OCI-LY1 (cell line): ENCODE measurements at regions not wholly inside any gene's neighbourhood (a gene's known extent, or its start where the extent isn't known, plus 50 kb on each side); places are given as distances from the start of the nearest gene placed in this dataset.
"Not testable (repeated sequence)": the region's sequence is repeated elsewhere in the genome, so short reads cannot be mapped to it uniquely, and the experiment has no call there.

ENCODE experiments used
- H2AFZ ChIP-seq: fragments of 200-600 bp; sonication (generic), shearing (Covaris generic); 2 replicates; pipeline ENCODE4 v1.6.0; 2014; ENCODE audit warnings: antibody characterized with exemption, mild to moderate bottlenecking, low read length
- H3F3A ChIP-seq: fragments of 200-600 bp; sonication (generic), shearing (Covaris generic); 2 replicates; pipeline ENCODE4 v1.6.0; 2014; ENCODE audit warnings: mild to moderate bottlenecking, antibody characterized with exemption, low read length, moderate library complexity; ENCODE audit not compliant: insufficient read depth
- H3K27ac ChIP-seq: fragments of 200-600 bp; sonication (generic); 2 replicates; pipeline ENCODE4 v1.5.1; 2014; ENCODE audit warnings: low read length, mixed run types, mild to moderate bottlenecking, low read depth; ENCODE audit not compliant: poor library complexity, severe bottlenecking
- H3K27me3 ChIP-seq: fragments of 200-600 bp; sonication (generic); 2 replicates; pipeline ENCODE4 v1.6.0; 2014; ENCODE audit warnings: antibody characterized with exemption, mild to moderate bottlenecking, low read length, moderate library complexity; ENCODE audit not compliant: insufficient read depth
- H3K36me3 ChIP-seq: fragments of 200-600 bp; sonication (generic); 2 replicates; pipeline ENCODE4 v1.6.1; 2014; ENCODE audit warnings: mild to moderate bottlenecking, antibody characterized with exemption, low read length, moderate library complexity, mixed read lengths; ENCODE audit not compliant: insufficient read depth
- H3K4me1 ChIP-seq: fragments of 200-600 bp; sonication (generic); 2 replicates; pipeline ENCODE4 v1.5.1; 2014; ENCODE audit warnings: mild to moderate bottlenecking, low read length, moderate library complexity; ENCODE audit not compliant: insufficient read depth, severe bottlenecking
- H3K4me2 ChIP-seq: fragments of 200-600 bp; sonication (generic), shearing (Covaris generic); 2 replicates; pipeline ENCODE4 v1.6.1; 2014; ENCODE audit warnings: low read length
- H3K4me3 ChIP-seq: fragments of 200-600 bp; sonication (generic); 2 replicates; pipeline ENCODE4 v1.5.1; 2014; ENCODE audit warnings: low read length, low read depth, mild to moderate bottlenecking, mixed read lengths; ENCODE audit not compliant: poor library complexity, severe bottlenecking
- H3K79me2 ChIP-seq: fragments of 200-600 bp; shearing (Covaris generic); 2 replicates; pipeline ENCODE4 v1.6.1; 2016; ENCODE audit warnings: mixed run types, low read length, mixed read lengths; ENCODE audit not compliant: insufficient read depth
- H3K9ac ChIP-seq: fragments of 200-600 bp; sonication (generic), shearing (Covaris generic); 2 replicates; pipeline ENCODE4 v1.6.1; 2014; ENCODE audit warnings: mild to moderate bottlenecking, low read length, mixed read lengths
- H3K9me2 ChIP-seq: fragments of 200-600 bp; sonication (generic), shearing (Covaris generic); 2 replicates; pipeline ENCODE4 v1.6.1; 2014; ENCODE audit warnings: low read depth, mild to moderate bottlenecking, low read length, mixed read lengths
- H3K9me3 ChIP-seq: fragments of 200-600 bp; shearing (Covaris generic); 2 replicates; pipeline ENCODE4 v1.6.1; 2014; ENCODE audit warnings: low read length, mixed read lengths
- H4K20me1 ChIP-seq: fragments of 200-600 bp; sonication (generic), shearing (Covaris generic); 2 replicates; pipeline ENCODE4 v1.6.0; 2016; ENCODE audit warnings: mild to moderate bottlenecking, low read length; ENCODE audit not compliant: insufficient read depth
- CTCF ChIP-seq: fragments of 200-600 bp; sonication (generic), shearing (Covaris generic); IDR thresholded peaks from 2 replicates; pipeline ENCODE4 v1.5.1; 2017; ENCODE audit warnings: mild to moderate bottlenecking, antibody characterized with exemption, low read length, moderate library complexity, mixed read lengths
- EZH2 ChIP-seq: fragments of 200-600 bp; sonication (generic), shearing (Covaris generic); IDR thresholded peaks from 2 replicates; pipeline ENCODE4 v1.8.0; 2017; ENCODE audit warnings: borderline replicate concordance, mixed run types, mild to moderate bottlenecking, antibody characterized with exemption, low read length, moderate library complexity, mixed read lengths

GRCh38 chr3:35263477-35263876 lies 375.8 kb upstream of the ARPP21 start:
- Histone ChIP-seq H3K4me2 (no peak overlapping the region), H3K36me3 (no peaks in the 10 kb centered on the region), H3K4me1 (no peaks in the 10 kb centered on the region), H4K20me1 (no peaks in the 10 kb centered on the region), H2AFZ (no peak overlapping the region), H3K9ac (no peak overlapping the region), H3K9me2 (no peaks in the 10 kb centered on the region), H3K27ac (no peak overlapping the region), H3K4me3 (no peak overlapping the region), H3K9me3 (no peaks in the 10 kb centered on the region), H3K79me2 (no peaks in the 10 kb centered on the region), H3K27me3 (no peaks in the 10 kb centered on the region), H3F3A (no peaks in the 10 kb centered on the region)
- no peak for TF ChIP-seq EZH2

- H3K27me3 ChIP-seq, H3K27ac ChIP-seq, H3K9me2 ChIP-seq, H3K9ac ChIP-seq, H4K20me1 ChIP-seq, H3K4me3 ChIP-seq, H3K36me3 ChIP-seq, H3K4me1 ChIP-seq, H3K4me2 ChIP-seq, H3K79me2 ChIP-seq, H3K9me3 ChIP-seq, H2AFZ ChIP-seq, H3F3A ChIP-seq: not testable (repeated sequence)
Observed at GRCh38 chr3:35266065-35266464, 373.3 kb upstream of the ARPP21 start.

- no peak for TF ChIP-seq CTCF
- TF ChIP-seq EZH2 = no peak
Observed at GRCh38 chr3:35275768-35276167, 363.6 kb upstream of the ARPP21 start.

GRCh38 chr3:35276568-35276967 lies 362.8 kb upstream of the ARPP21 start:
- no peaks in the 10 kb centered on the region for H3K79me2 ChIP-seq
- no peak overlapping the region for H3K4me2 ChIP-seq
- no peak overlapping the region for H3K9ac ChIP-seq
- no peaks in the 10 kb centered on the region for H3K4me1 ChIP-seq
- H3K9me2 ChIP-seq = no peaks in the 10 kb centered on the region
- H3K27me3 ChIP-seq = no peaks in the 10 kb centered on the region
- no peaks in the 10 kb centered on the region for H3F3A ChIP-seq
- H3K4me3 ChIP-seq = no peak overlapping the region
- no peak overlapping the region for H2AFZ ChIP-seq
- no peaks in the 10 kb centered on the region for H4K20me1 ChIP-seq
- TF ChIP-seq EZH2 (no peak), CTCF (no peak)
- H3K27ac ChIP-seq = no peak overlapping the region
- no peaks in the 10 kb centered on the region for H3K36me3 ChIP-seq
- 0 out of 2 replicates have a peak, but pooled peaks cover 2% of the 10 kb centered on the region for H3K9me3 ChIP-seq

More at GRCh38 chr3:35275768-35276167, 363.6 kb upstream of the ARPP21 start:
- Histone ChIP-seq H3K27ac (no peak overlapping the region), H3K4me1 (no peaks in the 10 kb centered on the region), H3K27me3 (no peaks in the 10 kb centered on the region), H3K4me2 (no peak overlapping the region), H3K9ac (no peak overlapping the region), H3F3A (no peaks in the 10 kb centered on the region), H4K20me1 (no peaks in the 10 kb centered on the region), H3K79me2 (no peaks in the 10 kb centered on the region), H3K36me3 (no peaks in the 10 kb centered on the region), H3K4me3 (no peak overlapping the region), H2AFZ (no peak overlapping the region), H3K9me3 (0 out of 2 replicates have a peak, but pooled peaks cover 2% of the 10 kb centered on the region), H3K9me2 (no peaks in the 10 kb centered on the region)
